Activated T-helper 9 cell treated with anti-CD3 and anti-CD28 coated beads, Interleukin-2, amount 50 U/mL, for 16 hours (primary cell): ENCODE measurements at regions not wholly inside any gene's neighbourhood (a gene's known extent, or its start where the extent isn't known, plus 50 kb on each side); places are given as distances from the start of the nearest gene placed in this dataset.

Experiments used
- DNase-seq: peaks from one replicate; pipeline ENCODE4 v3.0.0-alpha.2; 2020; ENCODE audit warnings: low read depth

- no peak for DNase-seq
Observed at GRCh38 chr13:43984292-43984691, 104.6 kb downstream of the LACC1 start.

- DNase-seq, result no peak
Observed at GRCh38 chr13:43985422-43986072, 105.8 kb downstream of the LACC1 start.

GRCh38 chr13:43986421-43986981 lies 106.8 kb downstream of the LACC1 start:
- DNase-seq, result no peak

- DNase-seq, result no peak
Observed at GRCh38 chr13:43988302-43988701, 108.6 kb downstream of the LACC1 start.

- no peak for DNase-seq
Observed at GRCh38 chr13:43990021-43990420, 110.3 kb downstream of the LACC1 start.

- no peak for DNase-seq
Observed at GRCh38 chr13:43990829-43991228, 111.1 kb downstream of the LACC1 start.

- DNase-seq, result no peak
Observed at GRCh38 chr13:43991773-43992201, 112.1 kb downstream of the LACC1 start.

GRCh38 chr13:43992211-43992610 lies 112.5 kb downstream of the LACC1 start:
- no peak for DNase-seq

GRCh38 chr13:43994999-43995859 lies 115.5 kb downstream of the LACC1 start:
- DNase-seq, result no peak

GRCh38 chr13:43996221-43996620 lies 116.5 kb downstream of the LACC1 start:
- no peak for DNase-seq

GRCh38 chr13:44003481-44003880 lies 123.8 kb downstream of the LACC1 start:
- DNase-seq, result no peak

GRCh38 chr13:44004878-44005277 lies 125.2 kb downstream of the LACC1 start:
- no peak for DNase-seq

GRCh38 chr13:44007451-44007850 lies 127.7 kb downstream of the LACC1 start:
- DNase-seq, result no peak

GRCh38 chr13:44011036-44011435 lies 131.3 kb downstream of the LACC1 start:
- no peak for DNase-seq

- DNase-seq, result no peak
Observed at GRCh38 chr13:44012910-44013757, 133.4 kb downstream of the LACC1 start.

- DNase-seq, result no peak
Observed at GRCh38 chr13:44013758-44014291, 134.1 kb downstream of the LACC1 start.

GRCh38 chr13:44014501-44014900 lies 134.8 kb downstream of the LACC1 start:
- DNase-seq, result no peak

- no peak for DNase-seq
Observed at GRCh38 chr13:44015118-44015517, 135.4 kb downstream of the LACC1 start.

GRCh38 chr13:44015811-44016210 lies 136.1 kb downstream of the LACC1 start:
- no peak for DNase-seq

- DNase-seq, result no peak
Observed at GRCh38 chr13:44017756-44018309, 138.1 kb downstream of the LACC1 start.

- DNase-seq, result no peak
Observed at GRCh38 chr13:44019651-44020050, 139.9 kb downstream of the LACC1 start.

- no peak for DNase-seq
Observed at GRCh38 chr13:44021422-44021821, 141.7 kb downstream of the LACC1 start.
